ENCODE measurements at regions not wholly inside any gene's neighbourhood (a gene's known extent, or its start where the extent isn't known, plus 50 kb on each side); places are given as distances from the start of the nearest gene placed in this dataset.
"Not testable (repeated sequence)": the region's sequence is repeated elsewhere in the genome, so short reads cannot be mapped to it uniquely, and the experiment has no call there.

DNA sequence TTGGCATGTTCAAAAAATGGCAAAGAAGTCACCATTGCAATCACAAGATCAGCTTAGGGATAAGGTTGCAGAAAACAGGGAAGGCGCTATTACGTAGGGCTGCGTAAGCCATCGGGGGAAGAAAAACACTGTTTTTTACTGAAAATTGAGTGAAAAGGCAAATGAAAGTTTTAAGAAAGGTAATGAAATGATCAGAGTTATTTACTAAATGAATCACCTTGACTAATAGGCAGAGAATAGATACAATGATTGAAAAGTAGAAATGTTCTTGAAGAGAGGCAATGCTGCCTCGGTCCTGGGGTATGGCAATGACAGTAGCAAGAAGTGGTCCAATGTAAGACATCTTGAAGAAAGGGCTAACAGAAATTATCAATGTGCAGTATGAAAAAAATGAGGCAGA lies 1227.8 kb upstream of the ZEB2 start:
- no peak for DNase-seq

DNA sequence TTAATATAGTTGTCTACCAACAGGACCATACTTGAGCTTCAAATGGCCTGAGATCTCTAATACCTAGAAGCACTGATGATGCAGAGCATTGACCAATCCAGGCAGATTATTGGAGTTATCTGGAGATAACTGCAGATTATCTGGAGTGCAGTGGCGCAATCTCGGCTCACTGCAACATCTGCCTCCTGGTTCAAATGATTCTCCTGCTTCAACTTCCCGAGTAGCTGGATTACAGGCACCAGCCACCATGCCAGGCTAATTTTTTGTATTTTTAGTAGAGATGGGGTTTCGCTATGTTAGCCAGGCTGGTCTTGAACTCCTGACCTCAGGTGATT lies 1225.4 kb upstream of the ZEB2 start:
- DNase-seq: not testable (repeated sequence)

DNA sequence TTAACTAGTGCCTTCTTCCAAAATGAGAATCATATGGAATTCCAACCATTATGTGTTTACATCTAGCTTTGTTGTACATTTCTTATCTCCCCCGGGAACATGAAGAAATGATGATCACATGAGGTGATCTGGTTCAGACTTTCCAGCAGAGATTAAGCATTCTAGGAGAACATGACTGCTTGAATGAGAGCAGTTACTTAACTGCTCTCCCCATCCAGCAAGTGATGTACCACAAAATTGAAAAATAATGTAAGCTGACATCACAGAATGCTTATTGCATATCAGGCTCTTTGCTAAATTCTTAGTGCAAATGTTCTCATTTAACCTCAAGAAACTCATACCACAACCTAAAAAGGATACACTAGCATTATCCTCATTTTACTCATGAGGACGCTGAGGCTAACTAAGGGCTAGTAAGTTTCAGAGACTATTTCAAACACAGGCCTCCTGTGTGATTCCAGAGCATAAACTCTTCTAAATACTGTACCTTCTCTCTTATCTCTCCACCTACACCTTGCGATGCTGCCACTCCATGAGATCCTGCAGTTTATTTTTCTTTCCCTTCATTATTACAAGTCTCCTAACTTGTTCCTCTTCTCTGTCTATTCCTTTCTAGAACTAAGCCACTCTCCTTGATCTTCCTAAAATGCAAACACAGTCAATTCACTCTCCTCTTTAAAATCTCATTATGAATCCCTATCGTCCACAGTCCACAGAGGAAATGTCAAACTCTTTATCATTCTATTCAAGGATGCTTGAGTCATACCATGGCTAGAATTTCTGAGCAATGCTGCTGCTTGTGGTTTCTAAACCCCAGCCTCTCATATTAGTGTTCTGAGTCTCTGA lies 1224.8 kb upstream of the ZEB2 start:
- DNase-seq: no peak

DNA sequence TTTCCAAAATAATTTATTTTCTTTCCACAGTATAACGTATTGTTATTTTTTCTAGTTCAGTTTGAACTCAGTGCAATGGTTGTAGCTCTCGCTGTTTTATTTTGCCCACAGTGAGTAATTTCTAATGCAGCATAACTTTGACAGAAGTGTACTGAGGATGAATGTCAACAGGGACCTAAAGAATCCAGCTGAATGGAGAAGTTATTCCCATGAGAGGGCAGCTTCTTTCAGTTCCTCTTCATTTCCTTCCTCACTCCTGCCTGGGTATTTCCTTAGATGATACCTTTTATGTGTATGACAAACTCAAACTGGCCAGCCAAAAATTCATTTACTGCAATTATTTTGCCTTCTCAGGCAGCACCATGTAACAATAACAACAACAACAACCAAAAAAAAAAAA lies 1223.1 kb upstream of the ZEB2 start:
- no peak for DNase-seq

DNA sequence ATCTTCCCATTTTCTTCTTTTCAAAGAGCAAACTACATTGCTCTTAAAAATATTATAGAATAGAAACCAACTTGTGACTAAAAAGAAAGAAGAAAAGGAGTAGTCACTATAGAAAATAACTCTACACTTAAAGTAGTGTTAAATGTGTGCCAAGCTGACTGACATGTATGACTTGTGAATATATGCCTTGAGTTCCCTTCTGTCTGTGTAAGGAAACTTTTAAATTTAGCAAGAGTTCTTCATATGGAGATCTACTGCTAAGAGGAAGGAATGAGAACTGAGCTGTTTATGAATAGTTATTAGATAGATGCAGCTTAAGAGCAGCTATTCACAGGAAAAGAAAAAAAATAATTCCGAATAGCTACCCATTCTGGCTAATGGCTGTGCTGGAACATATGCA lies 1221.7 kb upstream of the ZEB2 start:
- no peak for DNase-seq

DNA sequence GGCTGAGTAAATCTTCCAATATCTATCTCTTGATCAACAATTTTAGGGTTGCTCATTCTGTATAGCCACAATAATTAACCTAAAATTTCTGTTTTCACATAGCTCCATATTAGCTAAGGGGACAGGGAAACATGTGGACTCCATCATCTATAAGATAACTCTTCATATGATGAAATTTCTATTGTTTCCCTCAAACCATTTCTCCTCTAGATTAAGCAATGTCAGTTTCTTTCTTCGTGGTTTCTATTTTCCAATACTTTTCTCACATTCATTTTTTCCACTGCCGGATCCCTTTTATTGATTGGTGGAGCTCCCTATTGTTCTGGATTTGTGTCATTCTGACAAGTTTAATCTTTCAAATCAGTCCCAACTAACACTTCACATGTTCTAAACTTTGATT lies 1221.3 kb upstream of the ZEB2 start:
- no peak for DNase-seq

DNA sequence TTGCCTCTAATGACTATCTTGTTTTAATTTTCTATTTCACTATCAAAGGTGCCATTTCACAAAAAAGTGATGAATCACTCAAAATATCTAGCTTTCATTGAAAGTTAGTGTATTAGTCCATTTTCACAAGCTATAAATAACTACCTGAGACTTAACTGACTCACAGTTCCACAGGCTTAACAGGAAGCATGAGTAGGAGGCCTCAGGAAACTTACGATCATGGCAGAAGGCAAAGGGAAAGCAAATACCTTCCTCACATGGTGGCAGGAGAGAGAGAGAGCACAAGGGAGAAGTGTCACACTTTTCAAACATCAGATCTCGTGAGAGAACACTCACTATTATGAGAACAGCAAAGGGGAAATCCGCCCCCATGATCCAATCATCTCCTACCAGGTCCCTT lies 1220.4 kb upstream of the ZEB2 start:
- DNase-seq: no peak

DNA sequence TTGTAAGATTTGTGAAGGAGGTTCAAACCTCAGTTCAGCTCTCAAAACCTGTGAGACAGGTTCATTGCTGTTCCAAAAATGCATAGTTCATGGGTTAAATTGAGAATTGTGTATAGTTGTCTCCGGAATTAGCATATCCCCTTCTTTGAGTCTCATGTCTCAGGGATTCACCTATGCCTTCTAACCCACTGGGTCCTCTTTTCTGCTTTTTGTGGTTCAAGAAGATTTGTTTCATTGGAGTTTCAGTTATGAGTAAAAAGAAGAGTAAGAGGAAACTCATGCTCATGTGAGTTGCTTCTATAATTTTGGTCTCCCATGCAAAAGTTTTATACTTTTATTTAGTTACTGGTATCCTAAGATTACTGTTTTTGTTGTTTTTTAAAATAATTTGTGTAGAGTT lies 1219.8 kb upstream of the ZEB2 start:
- DNase-seq: no peak

DNA sequence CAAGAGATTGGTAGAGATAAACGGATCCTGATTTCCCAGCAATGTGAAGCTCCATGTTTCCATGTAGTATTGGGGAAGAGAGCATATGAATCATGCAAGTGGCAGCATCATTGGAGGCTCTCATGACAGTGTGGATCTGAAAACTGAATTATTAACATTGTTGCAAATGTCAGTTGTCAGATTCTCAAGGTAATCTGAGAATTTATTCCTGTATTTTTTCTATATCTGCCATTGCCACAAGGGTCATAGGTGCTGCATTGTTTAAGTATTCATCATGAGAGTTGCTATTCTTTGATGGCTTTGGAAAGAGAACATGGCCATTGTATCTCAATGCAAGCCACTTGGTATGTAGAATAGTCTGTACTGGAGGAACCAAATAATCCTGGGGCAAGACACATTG lies 1217.0 kb upstream of the ZEB2 start:
- DNase-seq: no peak

DNA sequence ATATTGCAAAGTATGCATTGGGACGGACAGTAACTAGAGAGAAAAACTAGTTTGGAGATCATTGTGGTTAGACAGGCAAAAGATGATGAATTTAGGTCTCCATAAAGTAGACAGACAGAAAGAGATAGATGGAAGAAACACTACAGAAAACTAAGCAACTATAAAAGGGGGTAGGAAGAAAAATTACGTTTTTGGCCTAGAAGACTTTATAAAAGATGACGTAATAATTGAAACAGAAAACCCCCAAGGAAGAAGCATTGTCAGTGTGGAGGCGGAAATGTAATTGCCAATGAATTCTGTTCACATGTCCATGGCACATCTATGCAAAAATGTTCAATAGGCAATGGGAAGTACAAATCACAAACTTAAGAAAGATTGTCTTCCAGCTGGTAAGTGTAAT lies 1211.5 kb upstream of the ZEB2 start:
- DNase-seq: no peak

DNA sequence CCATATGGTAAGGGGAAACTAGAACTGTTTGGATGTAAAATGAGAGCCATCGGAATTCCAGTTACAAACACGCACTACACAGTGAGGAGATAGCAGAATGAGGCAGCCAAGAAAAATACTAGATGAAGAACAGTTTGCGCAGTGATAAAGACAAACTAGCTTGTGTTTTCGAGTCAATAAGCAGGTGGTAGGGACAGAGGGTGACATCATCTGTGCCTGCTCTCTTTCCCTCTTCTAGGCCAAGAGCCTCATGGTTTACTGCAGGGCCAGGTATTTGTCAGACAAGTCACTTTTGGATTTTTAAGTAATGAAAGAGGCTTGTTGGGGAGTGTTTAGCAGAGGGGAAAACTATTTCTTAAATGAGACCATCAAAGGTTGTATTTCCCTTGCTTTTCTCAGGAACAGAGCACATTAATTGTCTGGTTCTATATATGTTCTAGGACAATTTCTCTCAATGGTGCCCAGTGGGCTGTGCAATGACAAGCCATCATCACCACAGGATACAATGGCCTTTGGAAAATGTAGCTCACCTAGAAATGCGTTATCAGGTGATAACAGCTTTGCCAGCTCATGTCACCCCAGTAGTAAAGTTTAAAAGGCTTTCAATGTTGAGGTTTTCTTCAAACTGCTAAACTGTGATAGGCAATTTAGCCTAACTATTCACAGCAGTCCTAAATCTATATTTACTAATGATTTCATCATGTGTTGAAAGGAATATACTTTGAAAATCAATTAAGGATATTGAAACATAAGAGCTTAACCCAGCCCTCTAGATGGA lies 1210.3 kb upstream of the ZEB2 start:
- no peak for DNase-seq

DNA sequence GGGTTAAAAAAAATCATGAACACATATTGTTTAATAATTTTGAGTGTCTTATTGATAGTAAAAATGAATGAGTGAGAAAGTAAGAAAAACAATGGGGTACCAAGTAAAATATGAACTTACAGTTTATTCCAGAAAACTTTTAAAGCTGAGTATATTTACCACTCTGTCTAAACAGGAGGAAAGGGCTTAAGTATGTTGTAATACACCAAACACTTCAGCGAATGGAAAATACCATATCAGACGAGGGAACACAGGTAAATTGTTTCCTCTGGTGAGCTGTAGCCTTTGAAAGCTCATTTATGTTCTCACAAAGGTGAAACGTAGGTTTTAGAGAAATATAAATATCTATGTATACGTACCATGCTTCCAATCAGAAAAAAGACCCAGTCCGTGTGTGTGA lies 1209.6 kb upstream of the ZEB2 start:
- no peak for DNase-seq

DNA sequence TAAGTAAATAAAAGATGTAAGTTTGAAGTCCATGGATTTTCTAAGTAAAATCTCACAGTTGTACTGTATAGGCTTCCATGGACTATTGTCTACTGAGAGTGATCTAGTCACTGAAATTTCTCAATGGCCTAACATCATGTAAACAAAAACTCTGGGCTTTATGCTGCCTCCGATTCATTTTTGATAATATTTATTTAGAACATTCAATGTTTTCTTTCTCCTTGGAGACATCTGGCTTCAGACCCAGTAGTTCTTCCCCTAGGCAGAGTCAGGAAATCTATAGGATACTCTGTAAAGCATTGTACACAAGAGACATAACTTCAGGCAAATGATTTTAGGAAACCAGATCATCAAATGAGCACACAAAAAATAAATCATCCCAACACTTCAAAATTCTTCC lies 1208.6 kb upstream of the ZEB2 start:
- DNase-seq: no peak

DNA sequence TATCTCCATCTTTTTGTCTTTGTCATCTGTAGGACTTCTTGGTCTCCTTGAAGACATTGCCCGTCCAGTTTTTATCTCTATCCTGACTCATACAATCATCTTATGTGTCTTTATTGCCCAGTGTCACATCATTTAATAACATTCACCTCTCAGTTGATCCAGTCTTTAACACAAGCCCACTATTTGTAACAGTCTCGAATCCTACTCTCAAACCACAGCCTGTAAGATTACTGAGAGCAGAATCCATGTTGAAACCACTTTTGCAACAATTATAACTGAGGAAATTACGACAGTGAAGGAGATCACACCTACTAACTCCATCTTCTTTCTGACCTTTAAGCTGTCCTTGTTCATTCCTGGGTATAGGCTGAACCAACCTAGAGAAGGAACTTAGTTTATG lies 1206.0 kb upstream of the ZEB2 start:
- no peak for DNase-seq

DNA sequence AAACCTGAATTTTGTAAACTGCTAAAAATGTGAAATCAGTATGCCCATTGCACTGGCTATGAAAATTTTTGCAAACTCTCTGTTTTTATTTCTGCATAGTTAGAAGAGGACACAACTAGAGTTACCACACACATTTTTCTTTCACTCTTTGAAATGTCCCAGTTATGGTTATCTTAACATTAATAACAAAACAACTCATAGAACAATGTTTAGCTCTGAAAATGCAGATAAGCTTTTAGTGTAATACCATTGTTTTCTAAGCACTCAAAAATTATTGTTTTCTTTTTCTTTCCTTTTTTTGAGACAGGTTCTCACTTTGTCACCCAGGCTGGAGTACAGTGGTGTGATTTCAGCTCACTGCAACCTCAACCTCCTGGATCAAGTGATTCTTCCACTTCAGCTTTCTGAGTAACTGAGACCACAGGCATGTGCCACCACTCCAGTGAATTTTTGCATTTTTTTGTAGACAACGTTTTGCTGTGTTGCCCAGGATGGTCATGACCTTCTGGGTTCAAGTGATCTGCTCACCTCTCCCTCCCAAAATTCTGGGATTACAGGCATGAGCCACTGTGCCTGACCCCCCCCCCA lies 1204.5 kb upstream of the ZEB2 start:
- no peak for DNase-seq

DNA sequence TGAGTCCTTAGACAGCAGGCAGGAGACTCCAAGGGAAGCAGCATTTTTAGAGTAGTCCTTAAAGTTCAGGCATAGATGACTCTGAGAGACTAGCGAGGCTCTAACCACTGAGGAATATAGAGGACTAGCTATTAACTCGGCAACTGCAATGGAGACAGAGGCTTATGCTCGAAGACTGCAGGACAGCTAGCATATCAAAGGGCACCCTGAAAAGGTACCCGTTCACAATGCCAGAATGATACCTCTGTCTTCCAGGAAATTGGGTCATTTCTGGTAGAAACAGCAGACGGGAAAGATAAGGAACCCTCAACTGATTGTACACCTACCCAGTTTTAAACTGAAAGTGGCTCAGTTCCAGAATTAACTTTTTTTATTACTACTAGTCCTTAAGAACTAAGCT lies 1204.0 kb upstream of the ZEB2 start:
- no peak for DNase-seq

DNA sequence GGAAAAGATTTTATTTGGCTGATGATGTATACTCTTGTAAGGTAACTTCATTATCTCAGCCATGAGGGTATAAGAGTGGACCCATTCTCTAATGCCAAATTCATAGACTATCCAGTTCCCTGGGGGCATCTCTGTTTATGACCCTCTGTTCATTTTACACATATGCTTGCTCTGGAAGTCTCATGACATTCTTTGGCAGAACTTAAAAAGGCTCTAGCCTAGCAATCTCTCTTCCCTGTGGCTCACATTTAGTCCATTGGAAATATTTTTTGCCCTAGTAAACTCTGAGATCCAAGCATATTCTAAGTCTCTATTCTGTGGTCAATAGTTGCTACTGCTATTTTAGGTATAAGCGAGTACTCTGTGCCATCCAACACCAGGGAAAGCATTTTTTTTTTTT lies 1201.8 kb upstream of the ZEB2 start:
- no peak for DNase-seq

DNA sequence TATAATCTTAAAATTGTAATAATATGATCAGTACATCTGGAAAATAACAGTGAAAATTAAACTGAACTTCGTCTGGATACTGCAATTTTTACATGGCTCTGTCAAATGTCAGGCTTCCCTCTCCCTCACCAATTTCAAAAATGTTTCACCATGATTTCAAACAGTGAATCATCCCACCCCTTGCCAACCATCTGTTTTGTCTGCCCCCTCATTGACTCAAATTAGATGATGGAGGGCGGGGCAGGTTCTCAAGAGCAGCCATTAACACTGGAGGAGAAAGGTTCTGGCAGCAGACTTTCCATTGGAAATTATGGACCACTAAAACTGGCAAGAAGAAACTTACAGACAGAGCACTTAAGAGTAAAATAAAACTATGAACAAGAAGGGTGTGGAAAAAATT lies 1195.7 kb upstream of the ZEB2 start:
- DNase-seq: no peak

DNA sequence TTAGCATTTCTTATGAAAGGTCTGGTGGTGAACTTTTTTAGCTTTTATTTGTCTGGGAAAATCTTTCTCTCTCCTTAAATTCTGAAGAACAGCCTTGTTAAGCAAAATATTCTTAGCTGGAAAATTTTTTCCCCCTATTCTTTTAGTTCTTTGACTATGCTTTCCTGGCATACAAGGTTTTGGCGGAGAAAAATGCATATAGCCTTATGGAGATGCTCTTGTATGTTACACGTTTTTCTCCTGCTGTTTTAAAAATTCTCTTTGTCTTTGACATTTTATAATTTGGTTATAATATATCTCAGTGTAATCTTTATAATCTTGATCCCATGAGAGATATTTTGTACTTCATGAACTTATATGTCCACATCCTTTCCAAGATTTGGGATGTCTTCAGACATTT lies 1190.4 kb upstream of the ZEB2 start:
- no peak for DNase-seq

DNA sequence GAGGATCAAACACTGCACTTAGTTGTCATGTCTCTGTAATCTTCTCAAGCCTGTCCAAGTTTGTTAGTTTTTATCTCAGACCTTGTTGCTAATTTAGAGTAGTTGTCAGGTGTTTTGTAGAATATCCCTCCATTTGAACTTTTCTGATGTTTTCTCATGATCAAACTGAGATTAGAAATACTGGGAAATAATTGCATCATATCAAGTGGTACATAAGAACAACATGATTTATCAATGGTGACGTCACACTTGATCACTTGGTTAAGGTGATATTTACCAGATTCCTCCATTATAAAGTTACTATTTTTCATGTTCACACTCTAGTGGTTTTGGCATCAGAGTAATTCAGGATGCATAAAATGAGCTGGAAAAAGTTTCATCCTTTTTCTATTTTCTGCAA lies 1182.4 kb upstream of the ZEB2 start:
- DNase-seq: no peak

DNA sequence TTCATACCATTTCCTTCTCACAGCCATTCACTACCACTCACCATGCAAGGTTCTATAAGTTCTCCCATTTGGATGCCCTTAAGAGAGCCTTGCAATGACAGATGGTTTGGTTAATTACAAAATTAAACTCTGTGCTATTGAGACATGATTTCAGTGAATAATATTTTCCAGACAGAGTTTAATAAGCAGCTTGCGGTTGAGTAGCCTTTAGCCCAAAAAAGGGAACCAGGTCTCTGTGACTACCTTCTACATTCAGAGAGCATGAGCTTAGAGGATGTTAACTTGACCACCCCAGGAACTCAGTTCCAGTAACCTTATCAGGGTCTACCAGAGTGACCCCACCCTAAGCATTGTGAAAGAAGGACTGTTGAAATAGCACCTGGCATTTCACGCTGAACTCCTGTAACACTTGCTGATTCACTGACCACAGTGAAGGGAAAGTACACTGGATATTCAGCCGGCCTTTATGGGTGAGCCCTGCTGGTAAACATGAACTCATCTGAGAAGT lies 1173.1 kb upstream of the ZEB2 start:
- no peak for DNase-seq

DNA sequence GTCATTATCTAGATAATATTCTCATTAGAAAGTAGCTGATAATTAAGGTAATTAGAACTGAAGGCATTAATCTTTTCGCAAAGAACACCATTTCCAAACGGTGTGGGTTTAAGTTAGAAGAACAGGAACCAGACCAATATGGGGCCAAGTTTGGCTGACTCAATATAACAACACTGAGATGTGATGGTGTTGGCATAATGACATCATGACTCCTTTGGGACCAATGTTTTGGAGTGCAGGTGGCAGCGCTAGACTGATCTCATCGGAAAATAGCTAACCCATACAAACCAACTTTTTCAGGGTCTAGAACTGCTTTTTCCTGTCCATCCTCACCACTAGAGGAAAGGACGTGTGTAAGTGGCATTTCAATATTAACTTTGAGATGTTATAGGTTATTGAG lies 1171.7 kb upstream of the ZEB2 start:
- no peak for DNase-seq

DNA sequence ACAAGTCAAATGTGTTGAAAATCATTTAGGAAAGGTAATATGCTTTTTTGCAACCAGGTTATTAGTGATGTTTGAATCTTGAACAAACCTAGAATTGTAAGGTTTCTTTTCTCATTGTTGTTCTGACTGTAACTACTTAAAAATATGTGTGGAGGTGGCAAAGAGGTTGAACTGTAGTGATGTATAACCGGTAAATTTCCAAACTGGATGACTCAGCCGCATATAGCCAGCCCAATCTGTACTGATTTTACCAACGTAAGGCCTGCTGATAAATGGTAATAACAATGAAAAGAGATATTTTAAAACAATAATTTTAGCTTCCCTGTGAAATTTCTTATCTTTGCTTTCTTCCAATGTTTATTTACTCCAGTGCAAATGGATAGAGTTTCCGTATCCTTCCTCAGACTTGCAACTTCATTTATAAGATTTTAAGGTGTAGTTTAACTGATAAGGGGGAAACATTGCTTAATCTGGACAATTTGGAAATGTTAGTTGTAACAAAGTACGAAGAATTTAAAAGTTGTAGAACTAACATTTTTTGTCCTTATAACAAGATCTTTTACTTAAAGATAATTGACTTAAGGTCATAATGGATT lies 1170.4 kb upstream of the ZEB2 start:
- DNase-seq: no peak

DNA sequence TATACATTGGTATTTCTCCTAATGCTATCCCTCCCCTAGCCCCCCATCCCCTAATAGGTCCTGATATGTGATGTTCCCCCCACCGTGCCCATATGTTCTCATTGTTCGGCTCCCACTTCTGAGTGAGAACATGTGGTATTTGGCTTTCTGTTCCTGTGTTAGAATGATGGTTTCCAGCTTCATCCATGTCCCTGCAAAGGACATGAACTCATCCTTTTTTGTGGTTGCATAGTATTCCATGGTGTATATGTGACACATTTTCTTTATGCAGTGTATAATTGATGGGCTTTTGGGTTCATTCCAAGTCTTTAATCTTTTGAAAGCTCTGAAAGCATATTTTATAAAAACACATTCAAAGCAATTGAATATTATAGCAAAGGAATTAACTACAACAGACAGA lies 1169.4 kb upstream of the ZEB2 start:
- no peak for DNase-seq

All from NCI-H187 treated with DMSO at 0.1 percent for 48 hours (cell line).